Uterus (tissue), 2 donors: ENCODE measurements at regions not wholly inside any gene's neighbourhood (a gene's known extent, or its start where the extent isn't known, plus 50 kb on each side); places are given as distances from the start of the nearest gene placed in this dataset.

ENCODE experiments used
- POLR2A ChIP-seq, 2 donors: fragments of 450-650 bp; IDR thresholded peaks; one replicate each; pipeline ENCODE4 v1.6.1; 2016; ENCODE audit warnings: antibody characterized with exemption in 2 of 2, mild to moderate bottlenecking in 1 of 2, moderate library complexity in 1 of 2
- TF ChIP-seq, protein P1 (sequence below), 4 experiments: fragments of 200-600 bp in 2 of 4; fragments of 450-650 bp in 2 of 4; sonication (generic) in 2 of 4; IDR thresholded peaks; one replicate each; pipeline ENCODE4 v1.5.1; 2016 to 2019; ENCODE audit warnings: antibody characterized with exemption in 4 of 4, mild to moderate bottlenecking in 2 of 4, moderate library complexity in 1 of 4

DNA sequence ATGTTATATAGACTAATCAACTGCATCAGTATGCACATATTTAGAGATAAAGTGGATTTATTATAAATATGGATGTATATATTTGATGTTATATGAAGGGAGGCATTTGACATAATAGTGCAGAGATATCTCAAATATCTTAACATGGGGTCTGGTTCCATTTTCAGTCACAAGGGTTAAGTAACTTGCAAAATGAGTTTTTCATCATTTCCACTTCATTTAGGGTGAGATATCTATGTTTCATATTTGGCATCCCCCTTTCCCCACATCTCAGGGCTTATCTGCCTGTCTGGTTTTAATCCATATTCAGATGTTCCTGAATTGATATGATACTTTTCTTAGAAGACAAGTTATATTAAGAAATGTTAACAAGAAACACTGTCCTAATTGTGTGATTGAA is 2141.2 kb downstream of the PCDH9 start:
- TF ChIP-seq POLR2A (IDR thresholded peaks at IDR 0.05), result no peak
- TF ChIP-seq, protein P1, sequence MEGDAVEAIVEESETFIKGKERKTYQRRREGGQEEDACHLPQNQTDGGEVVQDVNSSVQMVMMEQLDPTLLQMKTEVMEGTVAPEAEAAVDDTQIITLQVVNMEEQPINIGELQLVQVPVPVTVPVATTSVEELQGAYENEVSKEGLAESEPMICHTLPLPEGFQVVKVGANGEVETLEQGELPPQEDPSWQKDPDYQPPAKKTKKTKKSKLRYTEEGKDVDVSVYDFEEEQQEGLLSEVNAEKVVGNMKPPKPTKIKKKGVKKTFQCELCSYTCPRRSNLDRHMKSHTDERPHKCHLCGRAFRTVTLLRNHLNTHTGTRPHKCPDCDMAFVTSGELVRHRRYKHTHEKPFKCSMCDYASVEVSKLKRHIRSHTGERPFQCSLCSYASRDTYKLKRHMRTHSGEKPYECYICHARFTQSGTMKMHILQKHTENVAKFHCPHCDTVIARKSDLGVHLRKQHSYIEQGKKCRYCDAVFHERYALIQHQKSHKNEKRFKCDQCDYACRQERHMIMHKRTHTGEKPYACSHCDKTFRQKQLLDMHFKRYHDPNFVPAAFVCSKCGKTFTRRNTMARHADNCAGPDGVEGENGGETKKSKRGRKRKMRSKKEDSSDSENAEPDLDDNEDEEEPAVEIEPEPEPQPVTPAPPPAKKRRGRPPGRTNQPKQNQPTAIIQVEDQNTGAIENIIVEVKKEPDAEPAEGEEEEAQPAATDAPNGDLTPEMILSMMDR (IDR thresholded peaks at IDR 0.05), result no peak
